ENCODE measurements at regions not wholly inside any gene's neighbourhood (a gene's known extent, or its start where the extent isn't known, plus 50 kb on each side); places are given as distances from the start of the nearest gene placed in this dataset.

DNA sequence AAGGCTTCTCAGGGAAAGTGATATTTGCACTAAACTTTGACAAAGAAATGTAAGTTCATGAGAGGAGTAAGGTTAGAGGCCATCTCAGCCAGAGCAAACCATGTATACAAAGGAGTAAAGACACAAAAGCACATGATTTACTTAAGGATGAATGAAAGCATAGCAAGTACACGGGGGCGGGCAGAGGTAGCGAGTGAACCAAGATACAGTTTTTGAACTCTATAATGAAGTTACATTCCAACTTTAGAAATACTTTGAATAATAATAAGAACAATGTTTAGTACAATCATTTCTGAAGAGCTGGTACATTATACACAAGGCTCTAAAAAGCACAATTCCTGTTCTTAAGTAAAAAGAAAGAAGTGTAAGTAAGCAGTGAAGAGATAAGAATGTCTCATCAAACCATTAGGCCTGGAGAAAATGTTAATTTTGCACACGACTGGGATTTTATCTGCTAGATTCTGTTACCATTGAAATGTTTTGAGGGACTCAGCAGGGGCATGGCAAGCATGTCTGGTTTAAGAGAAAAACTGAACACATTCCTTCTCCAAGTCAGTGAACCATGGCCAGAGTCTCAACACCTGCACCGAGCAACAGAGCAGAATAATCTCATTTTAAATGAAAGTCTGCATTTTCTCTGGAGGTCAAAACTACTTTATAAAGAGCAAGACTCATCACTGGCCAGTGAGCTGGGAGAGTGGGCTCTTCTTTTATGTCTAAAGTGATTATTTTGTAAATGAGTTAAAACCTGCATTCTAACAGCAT is 147.6 kb upstream of the TRPM3 start:
- WGBS, 2 experiments (ENCODE audit: extremely low coverage in 1 of 2, insufficient coverage in 1 of 2, insufficient read length in 1 of 2, insufficient replicate concordance in 2 of 2, low coverage in 1 of 2, low lambda C conversion rate in 2 of 2, missing lambda C conversion rate in 1 of 2): 78% methylated on average over 5 of the region's 5 CpGs; no CpG with 5 or more reads in 1 of the 2 experiments
- TF ChIP-seq HDAC6 (IDR thresholded peaks at IDR 0.05; ENCODE audit: low read depth, low read length) (no peak), BCL11A (IDR thresholded peaks at IDR 0.05; ENCODE audit: low read depth in 2 of 2, low read length in 2 of 2) (no peak)

More for the DNA sequence above, 147.6 kb upstream of the TRPM3 start:
- Histone ChIP-seq H3K23me2 (ENCODE audit: low read depth, low read length) (no peaks in the 10 kb centered on the region), H2BK120ac (replicated peaks; ENCODE audit: low read depth, low read length) (no peak overlapping the region), H3K79me2 (ENCODE audit: control insufficient read depth in 1 of 2, insufficient read depth in 2 of 2, low read length in 2 of 2) (no peaks in the 10 kb centered on the region), H2AK5ac (ENCODE audit: low read depth, low read length) (no peak overlapping the region), H2BK15ac (ENCODE audit: low read length) (no peak overlapping the region), H3K23ac (ENCODE audit: insufficient read length) (no peak overlapping the region), H3K9ac (replicated peaks in 1 of 4; ENCODE audit: extremely low read depth in 1 of 4, low read depth in 3 of 4, low read length in 3 of 4) (no peak overlapping the region), H3K4me3 (ENCODE audit: extremely low read depth in 1 of 4, insufficient read depth in 2 of 4, low read depth in 3 of 4, low read length in 4 of 4) (no peak overlapping the region), H4K5ac (ENCODE audit: insufficient read length, low read depth, low read length) (no peak overlapping the region), H3K79me1 (ENCODE audit: low read depth, low read length) (no peaks in the 10 kb centered on the region), H4K20me1 (replicated peaks in 1 of 2; ENCODE audit: control insufficient read depth in 1 of 2, insufficient read depth in 2 of 2, low read length in 2 of 2) (no peaks in the 10 kb centered on the region), H3K27ac (ENCODE audit: low read depth, low read length) (no peak overlapping the region), H3K27me3 (replicated peaks in 1 of 4; ENCODE audit: control insufficient read depth in 3 of 4, extremely low read depth in 1 of 4, insufficient read depth in 3 of 4, low read length in 3 of 4) (no peaks in the 10 kb centered on the region), H3K56ac (replicated peaks; ENCODE audit: insufficient read length, low read depth, low read length) (no peak overlapping the region), H2BK20ac (ENCODE audit: low read length) (no peak overlapping the region), H3K18ac (ENCODE audit: extremely low read depth, low read length) (no peak overlapping the region), H3K4ac (replicated peaks; ENCODE audit: insufficient read length, low read depth, low read length) (no peak overlapping the region), H2BK12ac (ENCODE audit: low read depth, low read length) (no peak overlapping the region), H3K4me1 (replicated peaks in 1 of 4; ENCODE audit: control insufficient read depth in 3 of 4, insufficient read depth in 4 of 4, low read length in 3 of 4) (no peaks in the 10 kb centered on the region; a peak in 1 of 7 replicates), H3K9me3 (ENCODE audit: insufficient read depth in 2 of 2, low read depth in 1 of 2, low read length in 1 of 2) (no peaks in the 10 kb centered on the region), H2BK5ac (ENCODE audit: low read depth, low read length) (no peak overlapping the region), H3K4me2 (ENCODE audit: insufficient read depth in 1 of 2, low read depth in 2 of 2, low read length in 2 of 2) (no peak overlapping the region), H4K91ac (replicated peaks; ENCODE audit: insufficient read length, low read length) (no peak overlapping the region), H3K14ac (ENCODE audit: insufficient read length) (no peak overlapping the region), H3K36me3 (ENCODE audit: control insufficient read depth in 2 of 4, insufficient read depth in 4 of 4, low read length in 3 of 4) (no peaks in the 10 kb centered on the region), H2AFZ (ENCODE audit: low read length) (no peak overlapping the region), H4K8ac (ENCODE audit: extremely low read depth, insufficient read depth, low read length) (no peak overlapping the region)
- DNase-seq (ENCODE audit: low read depth in 1 of 2, low spot score in 2 of 2) (no peak), FAIRE-seq (no peak)
- POLR2A ChIA-PET (ENCODE audit: partially characterized antibody): interaction anchor here (0.6 kb wide), 1 partner anchor 1444 kb away, joined by 3 read pairs; no protein-coding TSS in a partner anchor
- CTCF ChIA-PET (ENCODE audit: partially characterized antibody): interaction anchor here (1.1 kb wide), 1 partner anchor 12 kb away, joined by 3 read pairs; no protein-coding TSS in a partner anchor
